Tibial artery (tissue), 4 donors: ENCODE measurements at regions not wholly inside any gene's neighbourhood (a gene's known extent, or its start where the extent isn't known, plus 50 kb on each side); places are given as distances from the start of the nearest gene placed in this dataset.

ENCODE experiments used
- DNase-seq, 2 donors: peaks; one replicate each; pipeline ENCODE4 v3.0.0-alpha.2; 2019
- H3K27ac ChIP-seq, 2 donors: fragments of 200-600 bp; sonication (generic) in 1 of 2; 1 replicate in 1 of 2; 2 replicates in 1 of 2; pipeline ENCODE4 v1.5.1; 2018 to 2019; ENCODE audit warnings: mild to moderate bottlenecking in 1 of 2
- H3K27me3 ChIP-seq, 2 donors: fragments of 200-600 bp; sonication (generic) in 1 of 2; one replicate each; pipeline versions ENCODE4 v1.5.1 to v1.6.0; 2016 to 2019
- H3K36me3 ChIP-seq, 3 donors: fragments of 200-600 bp; sonication (generic) in 2 of 3; one replicate each; pipeline ENCODE4 v1.5.1; 2016 to 2019; ENCODE audit warnings: mild to moderate bottlenecking in 2 of 3
- H3K4me1 ChIP-seq, 4 donors: fragments of 200-600 bp; sonication (generic) in 2 of 4; 1 replicate in 3 of 4; 2 replicates in 1 of 4; pipeline ENCODE4 v1.5.1; 2016 to 2019
- H3K4me3 ChIP-seq, 2 donors: fragments of 200-600 bp; sonication (generic) in 1 of 2; 1 replicate in 1 of 2; 2 replicates in 1 of 2; pipeline ENCODE4 v1.5.1; 2018 to 2019; ENCODE audit warnings: mild to moderate bottlenecking in 2 of 2
- H3K9me3 ChIP-seq, 3 donors: fragments of 200-600 bp; sonication (generic) in 1 of 3; one replicate each; pipeline ENCODE4 v1.5.1; 2016 to 2019
- CTCF ChIP-seq, 2 experiments: fragments of 200-600 bp in 1 of 2; fragments of 450-650 bp in 1 of 2; IDR thresholded peaks; one replicate each; pipeline ENCODE4 v1.5.1; 2017 to 2019; ENCODE audit warnings: antibody characterized with exemption in 2 of 2, mild to moderate bottlenecking in 1 of 2, moderate library complexity in 1 of 2
- intact Hi-C: fragments of 100-400 bp; cut with DNase I; formaldehyde crosslinking; loops from one replicate; pipeline ENCODE4 v1.15.0; 2023; ENCODE audit warnings: low total_unique reads

DNA sequence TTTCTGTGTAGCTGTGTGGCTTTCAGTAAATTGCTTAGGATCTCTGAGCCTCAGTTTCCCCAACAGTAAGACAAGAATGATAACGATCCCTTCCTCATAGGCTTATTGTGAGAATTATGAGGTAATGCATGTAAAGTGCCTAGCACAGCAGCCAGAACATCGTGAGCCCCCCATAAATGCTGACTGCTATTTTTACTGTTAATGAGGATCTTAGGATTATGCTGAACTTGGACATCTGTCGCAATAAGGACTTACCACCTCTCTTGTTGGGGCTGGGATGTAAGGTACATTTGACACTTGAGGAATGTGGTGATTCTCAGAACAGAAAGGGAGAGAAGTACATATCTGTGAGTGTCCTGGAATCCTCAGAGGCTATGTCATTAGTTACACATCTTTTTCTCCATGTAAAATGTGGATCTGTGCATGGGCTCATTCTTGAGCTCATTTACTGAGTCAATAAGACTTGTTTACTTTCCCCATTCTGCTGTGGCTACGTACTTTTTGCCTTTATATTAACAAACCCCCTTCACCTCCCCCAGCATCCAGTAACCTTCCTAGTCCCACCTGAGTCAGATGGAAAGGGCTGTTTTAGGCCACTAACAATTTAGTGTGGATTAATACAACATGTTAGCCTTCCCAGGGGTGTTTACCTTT, 64.4 kb upstream of the PLEKHG1 start:
- TF ChIP-seq CTCF (IDR thresholded peaks at IDR 0.05), result no peak
- Histone ChIP-seq H3K27ac (no peak overlapping the region), H3K27me3 (no peaks in the 10 kb centered on the region), H3K36me3 (no peaks in the 10 kb centered on the region), H3K4me1 (no peaks in the 10 kb centered on the region), H3K9me3 (no peaks in the 10 kb centered on the region), H3K4me3 (no peak overlapping the region)
- intact Hi-C loops, result no loop called here
- DNase-seq, result no peak

GRCh38 chr6:150535818-150536220, 63.9 kb upstream of the PLEKHG1 start:
- TF ChIP-seq CTCF (IDR thresholded peaks at IDR 0.05), result no peak
- no peaks in the 10 kb centered on the region for H3K27me3 ChIP-seq
- DNase-seq, result no peak

DNA sequence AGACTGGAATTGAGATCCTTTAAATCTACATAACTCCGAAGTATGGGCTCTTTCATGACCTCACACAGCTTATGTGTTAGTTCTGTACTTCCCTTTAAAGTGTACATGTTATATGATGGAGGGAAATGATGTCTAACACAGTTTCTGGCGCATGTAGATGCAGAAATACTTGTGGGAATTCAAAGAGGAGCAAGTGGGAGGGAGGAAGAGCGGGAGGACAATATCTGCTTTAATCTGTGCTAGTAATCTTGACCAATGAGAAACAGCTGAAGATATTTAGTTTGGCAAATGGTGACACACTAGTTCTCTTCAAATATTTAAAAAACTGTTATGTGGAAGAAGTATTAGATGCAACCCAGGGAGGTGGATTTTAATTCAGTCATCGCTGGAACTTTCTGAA, 62.9 kb upstream of the PLEKHG1 start:
- Histone ChIP-seq H3K4me1 (no peaks in the 10 kb centered on the region), H3K9me3 (no peaks in the 10 kb centered on the region), H3K36me3 (no peaks in the 10 kb centered on the region), H3K4me3 (no peak overlapping the region), H3K27ac (no peak overlapping the region), H3K27me3 (no peaks in the 10 kb centered on the region)
- no peak for DNase-seq
- intact Hi-C loops, result no loop called here
- TF ChIP-seq CTCF (IDR thresholded peaks at IDR 0.05), result no peak

More at GRCh38 chr6:150535818-150536220, 63.9 kb upstream of the PLEKHG1 start:
- Histone ChIP-seq H3K27ac (no peak overlapping the region), H3K4me1 (no peaks in the 10 kb centered on the region), H3K4me3 (no peak overlapping the region), H3K36me3 (no peaks in the 10 kb centered on the region), H3K9me3 (no peaks in the 10 kb centered on the region)
- intact Hi-C loops, result no loop called here

DNA sequence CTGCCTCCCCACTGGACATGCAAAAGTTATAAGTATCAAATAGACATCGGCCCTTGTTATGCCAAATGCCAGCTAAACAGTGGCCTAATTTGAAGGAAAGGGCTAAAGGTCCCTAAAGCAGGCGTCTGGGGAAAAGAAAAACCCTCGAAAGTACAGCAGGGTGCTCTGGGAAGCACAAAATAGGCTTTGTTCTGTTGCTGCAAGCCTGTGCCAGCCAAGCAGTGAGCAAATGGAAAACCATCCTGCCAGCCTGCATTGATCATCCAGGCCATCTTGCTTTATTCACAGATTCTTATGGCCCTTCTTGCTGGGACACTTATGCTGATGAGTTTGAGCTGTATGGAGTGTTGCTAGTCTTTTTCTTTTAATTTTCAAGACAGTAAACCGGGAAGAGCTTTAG, 62.2 kb upstream of the PLEKHG1 start:
- intact Hi-C loops, result no loop called here
- Histone ChIP-seq H3K9me3 (no peaks in the 10 kb centered on the region), H3K36me3 (no peaks in the 10 kb centered on the region), H3K4me3 (no peak overlapping the region), H3K27ac (no peak overlapping the region), H3K4me1 (no peaks in the 10 kb centered on the region), H3K27me3 (peaks cover 0 to 3% of the 10 kb centered on the region in 2 donors)
- TF ChIP-seq CTCF (IDR thresholded peaks at IDR 0.05), result no peak
- DNase-seq, result no peak

- peaks cover 0 to 4% of the 10 kb centered on the region in 2 donors for H3K27me3 ChIP-seq
- no peak overlapping the region for H3K27ac ChIP-seq
- H3K36me3 ChIP-seq, result no peaks in the 10 kb centered on the region
- no peak overlapping the region for H3K4me3 ChIP-seq
- intact Hi-C loops, result no loop called here
- H3K9me3 ChIP-seq, result no peaks in the 10 kb centered on the region
- no peak for TF ChIP-seq CTCF (IDR thresholded peaks at IDR 0.05)
- H3K4me1 ChIP-seq, result no peaks in the 10 kb centered on the region
- peak in 1 of 2 donors; percentile 50 for DNase-seq
Observed at GRCh38 chr6:150537893-150538292, 61.8 kb upstream of the PLEKHG1 start.

DNA sequence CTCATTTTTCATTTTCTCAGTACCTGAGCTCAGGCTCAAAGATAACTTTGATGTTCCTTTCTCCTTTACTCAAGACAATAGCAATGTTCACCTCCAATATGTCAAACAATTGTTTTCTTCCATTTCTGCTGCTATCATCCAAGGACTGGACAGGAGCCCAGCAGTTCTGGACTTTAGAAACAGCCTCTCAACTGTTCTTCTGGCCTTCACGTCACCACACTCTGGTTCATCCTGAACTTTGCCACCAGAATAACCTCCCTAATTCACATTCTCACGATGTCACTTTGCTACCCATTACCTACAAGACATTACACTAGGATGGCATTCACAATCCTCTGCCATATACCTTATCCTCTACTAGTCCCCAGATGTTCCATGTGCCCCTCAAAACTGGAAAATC, 60.6 kb upstream of the PLEKHG1 start:
- no peak for DNase-seq
- Histone ChIP-seq H3K27me3 (peaks cover 0 to 12% of the 10 kb centered on the region in 2 donors), H3K36me3 (no peaks in the 10 kb centered on the region), H3K9me3 (no peaks in the 10 kb centered on the region), H3K27ac (no peak overlapping the region), H3K4me3 (no peak overlapping the region), H3K4me1 (no peaks in the 10 kb centered on the region)
- TF ChIP-seq CTCF (IDR thresholded peaks at IDR 0.05), result no peak
- intact Hi-C loops, result no loop called here
